ENCODE measurements at regions not wholly inside any gene's neighbourhood (a gene's known extent, or its start where the extent isn't known, plus 50 kb on each side); places are given as distances from the start of the nearest gene placed in this dataset.

DNA sequence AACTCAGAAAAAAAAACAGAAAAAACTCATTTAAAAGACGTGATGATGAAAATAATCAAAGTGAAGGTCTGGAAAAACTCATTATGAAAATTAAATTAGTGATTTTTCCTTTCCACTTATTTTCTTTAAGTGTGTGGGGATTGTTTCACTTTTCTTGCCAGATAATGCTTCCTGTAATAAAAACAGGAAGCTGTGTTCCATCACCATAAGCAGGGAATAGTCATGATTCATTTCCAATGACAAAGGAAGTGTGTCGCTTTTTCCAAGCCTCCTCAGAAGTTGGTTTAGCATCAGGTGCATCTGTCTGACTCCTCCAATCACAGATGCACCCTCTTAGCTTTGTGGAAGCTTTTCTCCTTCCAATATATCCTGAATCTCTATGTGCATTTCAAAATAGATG is 2068.7 kb downstream of the MAT2B start:
- H3K4me3 ChIP-seq (ENCODE audit: severe bottlenecking): no peak overlapping the region
- H3K4me1 ChIP-seq (ENCODE audit: insufficient read depth, poor library complexity, severe bottlenecking): no peaks in the 10 kb centered on the region
- TF ChIP-seq CTCF (IDR thresholded peaks at IDR 0.05; ENCODE audit: poor library complexity, severe bottlenecking): no peak
- no peaks in the 10 kb centered on the region for H3K36me3 ChIP-seq (ENCODE audit: low read depth)
- ATAC-seq (ENCODE audit: low read depth) (no peak), DNase-seq (ENCODE audit: low spot score) (no peak)
- no peak overlapping the region for H3K27ac ChIP-seq (ENCODE audit: poor library complexity, severe bottlenecking)
- H3K9me3 ChIP-seq (ENCODE audit: severe bottlenecking): peaks cover 3% of the 10 kb centered on the region
- H3K27me3 ChIP-seq (ENCODE audit: insufficient read depth, poor library complexity, severe bottlenecking): no peaks in the 10 kb centered on the region

DNA sequence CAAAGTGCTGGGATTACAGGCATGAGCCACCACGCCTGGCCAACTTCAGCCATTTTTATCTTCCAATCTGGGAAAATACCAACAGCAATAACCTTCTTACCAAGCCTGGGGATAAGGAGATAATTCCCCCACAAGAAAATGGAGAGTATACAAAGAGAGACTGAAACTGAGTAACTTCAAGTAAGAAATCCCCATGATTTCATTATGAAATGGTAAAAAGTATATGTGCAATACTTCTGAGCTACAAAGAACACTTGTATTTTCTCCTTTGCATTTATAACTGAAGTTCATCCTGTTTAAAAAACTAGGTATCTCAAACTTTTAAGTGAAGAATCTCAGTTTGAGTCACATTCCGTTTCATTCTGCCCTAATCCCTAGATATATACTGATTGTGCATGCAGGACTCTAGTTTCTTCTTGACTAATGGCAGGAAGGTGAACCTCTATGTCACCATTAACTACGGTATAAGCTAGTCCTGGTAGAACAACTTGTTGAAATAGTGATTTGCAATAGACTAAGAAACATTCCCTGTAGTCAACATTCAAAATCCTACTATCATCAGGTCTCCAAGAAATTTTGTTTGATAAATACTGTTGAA is 2071.4 kb downstream of the MAT2B start:
- H3K36me3 ChIP-seq (ENCODE audit: low read depth): 0 out of 2 replicates have a peak, but pooled peaks cover 4% of the 10 kb centered on the region
- H3K27ac ChIP-seq (ENCODE audit: poor library complexity, severe bottlenecking): no peak overlapping the region
- no peak overlapping the region for H3K4me3 ChIP-seq (ENCODE audit: severe bottlenecking)
- ATAC-seq (ENCODE audit: low read depth) (no peak), DNase-seq (ENCODE audit: low spot score) (no peak)
- H3K27me3 ChIP-seq (ENCODE audit: insufficient read depth, poor library complexity, severe bottlenecking): no peaks in the 10 kb centered on the region
- H3K4me1 ChIP-seq (ENCODE audit: insufficient read depth, poor library complexity, severe bottlenecking): no peaks in the 10 kb centered on the region
- peaks cover 2% of the 10 kb centered on the region for H3K9me3 ChIP-seq (ENCODE audit: severe bottlenecking)
- TF ChIP-seq CTCF (IDR thresholded peaks at IDR 0.05; ENCODE audit: poor library complexity, severe bottlenecking): no peak

DNA sequence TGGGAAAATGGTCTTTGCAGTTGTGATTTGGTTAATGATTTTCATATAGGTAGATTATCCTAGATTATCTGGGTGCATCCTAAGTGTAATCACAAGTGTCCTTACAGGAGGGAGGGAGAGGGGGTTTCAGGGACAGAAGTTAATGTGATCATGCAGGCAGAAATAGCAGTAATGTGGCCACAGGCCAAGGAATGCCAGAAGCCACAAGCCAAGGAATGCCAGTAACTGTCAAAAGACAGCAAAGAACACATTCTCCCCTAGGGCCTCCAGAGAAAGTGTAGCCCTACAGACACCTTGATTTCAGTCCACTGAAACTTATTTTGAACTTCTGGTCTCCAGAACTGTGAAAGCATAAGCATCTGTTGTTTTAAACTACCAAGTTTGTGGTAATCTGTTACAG is 2074.5 kb downstream of the MAT2B start:
- DNase-seq (ENCODE audit: low spot score): no peak
- H3K9me3 ChIP-seq (ENCODE audit: severe bottlenecking): no peaks in the 10 kb centered on the region
- 0 out of 2 replicates have a peak, but pooled peaks cover 4% of the 10 kb centered on the region for H3K36me3 ChIP-seq (ENCODE audit: low read depth)
- no peak for ATAC-seq (ENCODE audit: low read depth)
- H3K4me3 ChIP-seq (ENCODE audit: severe bottlenecking): no peak overlapping the region
- H3K27ac ChIP-seq (ENCODE audit: poor library complexity, severe bottlenecking): no peak overlapping the region
- H3K4me1 ChIP-seq (ENCODE audit: insufficient read depth, poor library complexity, severe bottlenecking): no peaks in the 10 kb centered on the region
- H3K27me3 ChIP-seq (ENCODE audit: insufficient read depth, poor library complexity, severe bottlenecking): no peaks in the 10 kb centered on the region
- TF ChIP-seq CTCF (IDR thresholded peaks at IDR 0.05; ENCODE audit: poor library complexity, severe bottlenecking): no peak

GRCh38 chr5:165594693-165595092 is 2089.3 kb downstream of the MAT2B start:
- no peak for DNase-seq (ENCODE audit: low spot score)
- no peaks in the 10 kb centered on the region for H3K36me3 ChIP-seq (ENCODE audit: low read depth)
- no peak for TF ChIP-seq CTCF (IDR thresholded peaks at IDR 0.05; ENCODE audit: poor library complexity, severe bottlenecking)
- no peak overlapping the region for H3K4me3 ChIP-seq (ENCODE audit: severe bottlenecking)
- no peaks in the 10 kb centered on the region for H3K9me3 ChIP-seq (ENCODE audit: severe bottlenecking)
- no peaks in the 10 kb centered on the region for H3K27me3 ChIP-seq (ENCODE audit: insufficient read depth, poor library complexity, severe bottlenecking)
- H3K4me1 ChIP-seq (ENCODE audit: insufficient read depth, poor library complexity, severe bottlenecking): no peaks in the 10 kb centered on the region
- ATAC-seq (ENCODE audit: low read depth): no peak
- no peak overlapping the region for H3K27ac ChIP-seq (ENCODE audit: poor library complexity, severe bottlenecking)

DNA sequence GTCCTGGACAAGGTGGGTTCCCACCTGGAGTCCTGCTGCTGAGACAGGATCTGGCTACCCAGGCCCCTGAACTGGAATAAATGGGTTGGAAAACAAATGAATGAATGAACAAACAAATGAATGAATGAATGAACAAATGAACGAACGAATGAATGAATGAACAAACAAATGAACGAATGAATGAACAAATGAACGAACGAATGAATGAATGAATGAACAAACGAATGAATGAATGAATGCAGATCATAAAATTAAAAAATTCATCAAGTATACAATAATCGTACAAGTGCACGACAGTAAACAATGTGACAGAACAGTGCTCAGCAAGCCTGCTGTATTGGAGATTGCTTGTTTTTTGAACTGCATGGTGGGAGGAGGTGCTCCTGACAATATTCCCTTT is 2097.1 kb downstream of the MAT2B start:
- Histone ChIP-seq H3K36me3 (ENCODE audit: low read depth) (no peaks in the 10 kb centered on the region), H3K27me3 (ENCODE audit: insufficient read depth, poor library complexity, severe bottlenecking) (no peaks in the 10 kb centered on the region), H3K9me3 (ENCODE audit: severe bottlenecking) (no peaks in the 10 kb centered on the region), H3K4me1 (ENCODE audit: insufficient read depth, poor library complexity, severe bottlenecking) (no peaks in the 10 kb centered on the region), H3K27ac (ENCODE audit: poor library complexity, severe bottlenecking) (no peak overlapping the region), H3K4me3 (ENCODE audit: severe bottlenecking) (no peak overlapping the region)
- DNase-seq (ENCODE audit: low spot score) (no peak), ATAC-seq (ENCODE audit: low read depth) (no peak)
- no peak for TF ChIP-seq CTCF (IDR thresholded peaks at IDR 0.05; ENCODE audit: poor library complexity, severe bottlenecking)
